ENCODE measurements at regions not wholly inside any gene's neighbourhood (a gene's known extent, or its start where the extent isn't known, plus 50 kb on each side); places are given as distances from the start of the nearest gene placed in this dataset.

GRCh38 chr7:135840591-135840990 lies 92.0 kb upstream of the FAM180A start:
- no peaks in the 10 kb centered on the region for H3K9me3 Mint-ChIP-seq
- no peak for DNase-seq (ENCODE audit: low read depth, low spot score)
- H3K4me1 Mint-ChIP-seq: no peaks in the 10 kb centered on the region
- no peak overlapping the region for H3K4me3 Mint-ChIP-seq
- TF ChIP-seq, protein P1, sequence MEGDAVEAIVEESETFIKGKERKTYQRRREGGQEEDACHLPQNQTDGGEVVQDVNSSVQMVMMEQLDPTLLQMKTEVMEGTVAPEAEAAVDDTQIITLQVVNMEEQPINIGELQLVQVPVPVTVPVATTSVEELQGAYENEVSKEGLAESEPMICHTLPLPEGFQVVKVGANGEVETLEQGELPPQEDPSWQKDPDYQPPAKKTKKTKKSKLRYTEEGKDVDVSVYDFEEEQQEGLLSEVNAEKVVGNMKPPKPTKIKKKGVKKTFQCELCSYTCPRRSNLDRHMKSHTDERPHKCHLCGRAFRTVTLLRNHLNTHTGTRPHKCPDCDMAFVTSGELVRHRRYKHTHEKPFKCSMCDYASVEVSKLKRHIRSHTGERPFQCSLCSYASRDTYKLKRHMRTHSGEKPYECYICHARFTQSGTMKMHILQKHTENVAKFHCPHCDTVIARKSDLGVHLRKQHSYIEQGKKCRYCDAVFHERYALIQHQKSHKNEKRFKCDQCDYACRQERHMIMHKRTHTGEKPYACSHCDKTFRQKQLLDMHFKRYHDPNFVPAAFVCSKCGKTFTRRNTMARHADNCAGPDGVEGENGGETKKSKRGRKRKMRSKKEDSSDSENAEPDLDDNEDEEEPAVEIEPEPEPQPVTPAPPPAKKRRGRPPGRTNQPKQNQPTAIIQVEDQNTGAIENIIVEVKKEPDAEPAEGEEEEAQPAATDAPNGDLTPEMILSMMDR (conservative IDR thresholded peaks at IDR 0.05): no peak
- H3K36me3 Mint-ChIP-seq (ENCODE audit: low read depth): no peaks in the 10 kb centered on the region
- H3K27ac Mint-ChIP-seq (ENCODE audit: unreplicated experiment): no peak overlapping the region
- H3K27me3 Mint-ChIP-seq (ENCODE audit: low read depth): no peaks in the 10 kb centered on the region

GRCh38 chr7:135837675-135838074 lies 89.1 kb upstream of the FAM180A start:
- no peak for DNase-seq (ENCODE audit: low read depth, low spot score)
- Mint-ChIP-seq H3K9me3 (no peaks in the 10 kb centered on the region), H3K27me3 (ENCODE audit: low read depth) (no peaks in the 10 kb centered on the region), H3K27ac (ENCODE audit: unreplicated experiment) (no peak overlapping the region), H3K4me1 (no peaks in the 10 kb centered on the region), H3K4me3 (no peak overlapping the region), H3K36me3 (ENCODE audit: low read depth) (no peaks in the 10 kb centered on the region)
- TF ChIP-seq, protein P1 (conservative IDR thresholded peaks at IDR 0.05): no peak

DNA sequence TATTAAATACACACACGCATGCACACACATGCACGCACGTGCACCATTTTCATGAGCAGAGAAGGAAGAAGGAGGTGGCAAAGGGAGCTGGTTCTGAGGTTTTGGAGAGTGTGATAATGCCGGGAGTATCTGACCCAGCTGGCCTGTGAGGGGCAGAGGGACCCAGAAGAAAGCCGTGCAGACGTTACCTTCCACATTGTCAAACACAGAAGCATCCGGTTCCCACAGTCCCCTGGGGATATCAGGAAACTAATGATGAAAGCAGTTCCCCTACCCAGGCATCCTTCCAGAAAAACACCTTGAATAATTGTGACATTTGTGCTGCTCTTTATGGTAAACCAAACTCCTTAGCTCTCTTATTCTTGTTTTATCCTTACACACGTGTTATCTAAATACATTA lies 85.7 kb upstream of the FAM180A start:
- no peaks in the 10 kb centered on the region for H3K27me3 Mint-ChIP-seq (ENCODE audit: low read depth)
- H3K36me3 Mint-ChIP-seq (ENCODE audit: low read depth): no peaks in the 10 kb centered on the region
- TF ChIP-seq, protein P1 (conservative IDR thresholded peaks at IDR 0.05): no peak
- H3K9me3 Mint-ChIP-seq: no peaks in the 10 kb centered on the region
- no peak for DNase-seq (ENCODE audit: low read depth, low spot score)
- H3K4me1 Mint-ChIP-seq: no peaks in the 10 kb centered on the region
- H3K27ac Mint-ChIP-seq (ENCODE audit: unreplicated experiment): no peak overlapping the region
- H3K4me3 Mint-ChIP-seq: no peak overlapping the region

GRCh38 chr7:135833642-135834041 lies 85.0 kb upstream of the FAM180A start:
- Mint-ChIP-seq H3K9me3 (no peaks in the 10 kb centered on the region), H3K4me1 (no peaks in the 10 kb centered on the region), H3K4me3 (no peak overlapping the region), H3K36me3 (ENCODE audit: low read depth) (no peaks in the 10 kb centered on the region), H3K27ac (ENCODE audit: unreplicated experiment) (no peak overlapping the region), H3K27me3 (ENCODE audit: low read depth) (no peaks in the 10 kb centered on the region)
- no peak for DNase-seq (ENCODE audit: low read depth, low spot score)
- TF ChIP-seq, protein P1 (conservative IDR thresholded peaks at IDR 0.05): no peak

DNA sequence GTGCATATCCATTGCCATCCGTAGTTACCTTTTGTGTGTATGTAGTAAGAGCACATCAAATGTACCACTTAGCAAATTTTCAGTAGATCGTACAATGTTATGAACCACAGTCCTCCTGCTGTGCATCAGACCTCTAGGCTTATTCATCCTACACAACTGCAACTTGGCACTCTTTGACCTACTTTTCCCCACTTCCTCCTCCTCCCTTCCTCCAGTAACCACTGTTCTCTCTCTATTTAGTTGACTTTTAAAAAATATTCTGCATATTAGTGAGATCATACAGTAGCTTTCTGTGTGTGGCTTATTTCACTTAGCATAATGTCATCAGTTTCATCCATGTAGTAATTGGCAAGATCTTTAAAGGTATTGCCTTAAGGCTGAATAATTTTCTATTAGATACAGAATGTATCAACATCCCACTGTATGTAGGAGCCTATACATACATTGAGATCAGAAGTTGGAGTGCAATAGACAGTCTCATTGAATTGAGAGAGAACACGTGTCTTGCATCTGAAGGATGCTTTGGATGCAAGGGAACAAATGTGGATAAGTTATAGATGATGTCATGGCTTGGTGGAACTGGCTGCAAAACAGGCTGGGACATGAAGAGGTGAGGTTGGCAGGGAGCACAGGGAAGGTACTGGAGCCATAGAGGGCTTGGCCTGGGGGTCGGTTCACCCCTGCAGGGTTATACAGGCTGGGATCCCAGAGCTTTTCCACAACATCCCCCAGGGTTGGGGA lies 83.0 kb upstream of the FAM180A start:
- Mint-ChIP-seq H3K27ac (ENCODE audit: unreplicated experiment) (no peak overlapping the region), H3K36me3 (ENCODE audit: low read depth) (no peaks in the 10 kb centered on the region), H3K9me3 (no peaks in the 10 kb centered on the region), H3K27me3 (ENCODE audit: low read depth) (no peaks in the 10 kb centered on the region), H3K4me1 (no peaks in the 10 kb centered on the region), H3K4me3 (no peak overlapping the region)
- TF ChIP-seq, protein P1 (conservative IDR thresholded peaks at IDR 0.05): no peak
- no peak for DNase-seq (ENCODE audit: low read depth, low spot score)
